CD4-positive, alpha-beta T cell treated with Interferon gamma for 1 hour (primary cell): ENCODE measurements at regions not wholly inside any gene's neighbourhood (a gene's known extent, or its start where the extent isn't known, plus 50 kb on each side); places are given as distances from the start of the nearest gene placed in this dataset.
"Not testable (repeated sequence)": the region's sequence is repeated elsewhere in the genome, so short reads cannot be mapped to it uniquely, and the experiment has no call there.

Experiments
- DNase-seq: peaks from one replicate; pipeline ENCODE4 v3.0.0-alpha.2; 2020

GRCh38 chr3:70466096-70466495 is 153.7 kb upstream of the MDFIC2 start:
- no peak for DNase-seq

DNA sequence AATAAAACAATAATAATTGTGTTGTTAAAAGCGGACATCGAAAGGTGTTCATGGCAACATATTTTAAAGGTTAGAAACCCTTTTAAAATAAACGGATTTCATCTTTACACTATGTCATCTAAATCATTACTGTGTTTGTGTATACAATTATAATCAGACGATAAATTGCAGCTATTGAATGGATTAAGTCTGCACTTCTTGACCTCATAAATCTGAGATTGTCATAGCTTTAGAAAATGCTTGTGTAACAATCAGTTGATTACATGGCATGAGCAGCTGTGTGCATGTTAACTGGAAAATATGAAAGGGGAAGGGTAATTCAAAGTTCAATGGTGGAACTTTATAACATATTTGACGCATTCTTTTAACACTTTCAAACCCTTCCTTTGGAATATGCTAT is 152.4 kb upstream of the MDFIC2 start:
- no peak for DNase-seq

DNA sequence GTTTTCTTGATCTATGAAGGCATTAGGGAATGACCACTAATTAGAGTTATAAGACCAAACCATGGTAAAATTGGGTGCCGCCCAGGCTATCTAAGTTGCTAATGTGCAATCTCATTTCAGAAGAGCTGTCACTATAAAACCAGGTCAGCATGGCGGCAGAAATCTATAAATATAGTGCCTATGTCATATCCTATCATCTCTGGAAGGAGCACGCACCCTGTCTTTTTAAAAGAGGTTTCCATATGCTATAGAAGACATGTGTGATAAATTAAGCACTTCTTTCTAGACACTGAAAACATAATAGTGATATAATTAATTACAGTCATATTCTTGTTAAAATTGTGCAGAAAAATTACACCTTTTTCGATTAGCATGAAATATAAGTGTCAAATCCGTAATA is 152.0 kb upstream of the MDFIC2 start:
- DNase-seq, result no peak

GRCh38 chr3:70450220-70450619 is 137.8 kb upstream of the MDFIC2 start:
- DNase-seq, result not testable (repeated sequence)

GRCh38 chr3:70435422-70435821 is 123.0 kb upstream of the MDFIC2 start:
- not testable (repeated sequence) for DNase-seq

- DNase-seq, result no peak
Measured at GRCh38 chr3:70433091-70433490, 120.7 kb upstream of the MDFIC2 start.

DNA sequence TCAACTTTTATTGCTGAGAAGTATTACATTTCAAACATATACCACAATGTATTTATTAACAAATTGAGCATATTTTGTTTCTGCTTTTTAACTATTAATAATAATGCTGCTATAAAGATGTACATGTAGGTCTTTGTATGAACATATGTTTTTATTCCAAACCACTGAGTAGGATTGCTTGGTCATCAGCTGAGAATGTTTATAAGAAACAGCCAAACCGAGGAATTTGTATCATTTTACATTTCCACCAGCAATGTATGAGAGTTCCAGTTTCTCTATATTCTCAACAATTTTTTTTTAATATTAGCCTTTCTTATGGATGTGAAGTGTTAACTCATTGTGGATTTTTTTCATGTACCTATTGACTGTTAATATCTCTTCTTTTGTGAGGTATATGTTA is 119.5 kb upstream of the MDFIC2 start:
- DNase-seq, result no peak

GRCh38 chr3:70426071-70426470 is 113.6 kb upstream of the MDFIC2 start:
- no peak for DNase-seq

DNA sequence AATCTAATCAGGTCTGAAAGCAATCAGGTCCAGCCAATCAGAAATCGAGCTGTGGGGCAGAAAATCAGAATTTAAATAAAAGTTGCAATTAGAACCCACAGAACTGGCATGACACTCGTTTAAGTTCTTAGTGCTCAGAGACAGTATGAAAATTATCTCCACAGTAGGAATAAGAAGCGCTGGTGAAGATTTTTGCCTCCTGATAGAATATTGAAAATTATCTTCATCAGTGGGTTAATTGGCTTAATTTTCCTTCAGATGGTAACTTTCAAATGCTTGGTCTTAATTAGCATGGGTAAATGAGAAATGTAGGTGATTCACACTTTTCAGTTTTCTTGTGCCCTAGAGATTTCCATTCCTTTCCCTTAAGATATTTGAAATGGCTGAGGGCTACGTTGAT is 109.1 kb upstream of the MDFIC2 start:
- no peak for DNase-seq

DNA sequence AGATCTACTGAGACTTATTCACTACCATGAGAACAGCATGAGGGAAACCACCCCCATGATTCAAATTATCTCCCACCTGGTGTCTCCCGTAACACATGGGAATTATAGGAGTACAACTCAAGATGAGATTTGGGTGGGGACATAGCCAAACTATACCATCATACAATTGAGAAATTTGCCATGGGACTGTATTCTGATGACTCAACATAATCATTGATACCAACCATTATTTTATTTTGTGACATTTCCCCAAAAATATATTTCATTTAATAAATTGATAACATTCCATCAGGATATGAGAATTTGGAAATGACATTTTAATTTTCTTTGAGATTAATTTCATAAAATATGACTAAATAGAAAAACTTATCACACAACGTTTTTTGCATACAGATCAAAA is 96.6 kb upstream of the MDFIC2 start:
- no peak for DNase-seq

DNA sequence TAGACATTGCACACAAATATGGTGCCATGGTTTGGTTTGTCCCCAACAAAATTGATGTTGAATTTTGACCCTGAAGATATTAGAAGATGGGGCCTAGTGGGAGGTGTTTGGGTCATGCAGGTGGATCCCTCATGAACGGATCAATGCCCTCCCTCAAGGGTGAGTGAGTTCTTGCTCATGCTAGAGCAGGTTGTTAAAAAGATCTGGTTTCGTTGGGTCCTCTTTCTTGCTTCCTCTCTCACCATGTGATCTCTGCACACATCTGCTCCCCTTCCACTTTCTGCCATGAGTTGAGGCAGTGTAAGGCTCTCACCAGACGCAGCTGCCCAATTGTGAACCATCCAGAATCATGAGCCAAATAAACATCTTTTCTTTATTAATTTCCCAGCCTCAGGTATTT is 87.8 kb upstream of the MDFIC2 start:
- DNase-seq, result no peak

GRCh38 chr3:70393881-70394612 is 81.6 kb upstream of the MDFIC2 start:
- no peak for DNase-seq

DNA sequence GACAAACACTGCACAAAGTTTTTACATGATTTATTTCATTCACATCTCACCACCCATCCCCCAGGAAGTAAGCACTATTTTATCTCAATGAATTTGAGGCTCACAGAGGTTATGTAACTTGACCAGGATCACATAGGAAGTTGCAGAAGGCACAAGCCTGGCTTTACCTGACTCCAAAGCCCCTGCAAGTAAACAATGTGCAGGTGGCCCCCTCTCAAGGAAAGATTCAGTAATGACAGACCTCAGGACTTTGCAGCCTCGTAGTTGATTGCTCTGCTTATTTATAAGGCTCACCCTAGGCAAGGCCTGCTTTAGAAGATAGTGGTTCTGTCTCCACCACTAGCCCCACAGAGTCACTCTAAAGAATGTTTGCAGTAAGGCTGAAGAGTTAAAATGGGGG is 79.8 kb upstream of the MDFIC2 start:
- DNase-seq, result no peak

GRCh38 chr3:70387889-70388288 is 75.5 kb upstream of the MDFIC2 start:
- no peak for DNase-seq

- DNase-seq, result no peak
Measured at GRCh38 chr3:70386846-70387245, 74.4 kb upstream of the MDFIC2 start.

- DNase-seq, result no peak
Measured at GRCh38 chr3:70386043-70386442, 73.6 kb upstream of the MDFIC2 start.

GRCh38 chr3:70383360-70383831 is 71.0 kb upstream of the MDFIC2 start:
- no peak for DNase-seq

GRCh38 chr3:70374179-70374578 is 61.7 kb upstream of the MDFIC2 start:
- DNase-seq, result no peak
